ENCODE measurements at regions not wholly inside any gene's neighbourhood (a gene's known extent, or its start where the extent isn't known, plus 50 kb on each side); places are given as distances from the start of the nearest gene placed in this dataset.
"Not testable (repeated sequence)": the region's sequence is repeated elsewhere in the genome, so short reads cannot be mapped to it uniquely, and the experiment has no call there.

- FAIRE-seq, result no peak
Observed at GRCh38 chr7:3138997-3139396, 95.3 kb upstream of the CARD11 start.

GRCh38 chr7:3140834-3141233 lies 97.2 kb upstream of the CARD11 start:
- FAIRE-seq, result no peak

DNA sequence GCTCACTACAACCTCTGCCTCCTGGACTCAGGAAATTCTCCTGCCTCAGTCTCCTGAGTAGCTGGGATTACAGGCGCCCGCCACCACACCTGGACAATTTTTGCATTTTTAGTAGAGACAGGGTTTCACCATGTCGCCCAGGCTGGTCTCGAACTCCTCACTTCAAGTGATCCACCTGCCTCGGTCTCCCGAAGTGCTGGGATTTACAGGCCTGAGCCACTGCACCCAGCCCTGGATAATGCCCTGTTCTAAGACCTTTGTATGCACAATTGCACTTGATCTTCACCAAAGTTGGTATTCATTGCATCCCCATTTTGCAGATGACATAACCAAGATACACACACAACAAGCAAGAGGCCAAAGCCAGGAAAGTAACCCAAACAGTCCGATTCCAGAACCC lies 97.7 kb upstream of the CARD11 start:
- FAIRE-seq, result no peak

GRCh38 chr7:3143869-3144775 lies 100.5 kb upstream of the CARD11 start:
- FAIRE-seq, result no peak

DNA sequence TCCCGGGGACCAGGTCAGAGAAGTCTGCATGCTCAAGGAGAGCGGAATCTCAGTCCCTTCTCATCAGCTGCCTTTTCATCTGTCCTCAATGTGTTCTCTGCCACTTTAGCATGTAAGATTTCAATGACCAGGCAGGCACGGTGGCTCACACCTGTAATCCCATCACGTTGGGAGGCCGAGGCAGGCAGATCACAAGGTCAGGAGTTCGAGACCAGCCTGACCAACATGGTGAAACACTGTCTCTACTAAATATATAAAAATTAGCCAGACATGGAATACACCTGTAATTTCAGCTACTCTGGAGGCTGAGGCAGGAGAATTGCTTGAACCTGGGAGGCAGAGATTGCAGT lies 101.1 kb upstream of the CARD11 start:
- FAIRE-seq, result not testable (repeated sequence)

GRCh38 chr7:3146571-3147226 lies 103.0 kb upstream of the CARD11 start:
- FAIRE-seq, result no peak

GRCh38 chr7:3148471-3148870 lies 104.8 kb upstream of the CARD11 start:
- not testable (repeated sequence) for FAIRE-seq

- FAIRE-seq, result no peak
Observed at GRCh38 chr7:3149231-3149995, 105.7 kb upstream of the CARD11 start.

- no peak for FAIRE-seq
Observed at GRCh38 chr7:3150027-3150426, 106.4 kb upstream of the CARD11 start.

DNA sequence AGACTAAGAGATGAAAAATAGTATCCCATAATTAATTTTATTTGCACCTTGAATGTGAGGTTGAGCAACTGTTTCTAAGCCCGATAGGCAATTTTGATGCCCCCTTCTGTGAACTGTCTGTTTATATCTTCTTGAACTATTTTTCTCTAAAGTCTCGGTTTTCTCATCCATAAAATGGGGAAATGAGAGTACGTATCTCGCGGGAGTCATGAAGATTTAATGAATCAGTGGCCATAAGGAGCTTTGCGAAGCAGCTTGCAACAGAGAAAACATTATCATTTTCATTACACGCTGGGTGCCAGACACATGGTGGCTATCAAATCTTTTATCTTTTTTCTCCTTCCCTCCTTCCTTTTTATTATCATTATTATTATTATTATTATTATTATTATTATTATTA lies 108.1 kb upstream of the CARD11 start:
- FAIRE-seq, result no peak

- no peak for FAIRE-seq
Observed at GRCh38 chr7:3152714-3153113, 109.0 kb upstream of the CARD11 start.

- FAIRE-seq, result no peak
Observed at GRCh38 chr7:3153118-3153517, 109.5 kb upstream of the CARD11 start.

DNA sequence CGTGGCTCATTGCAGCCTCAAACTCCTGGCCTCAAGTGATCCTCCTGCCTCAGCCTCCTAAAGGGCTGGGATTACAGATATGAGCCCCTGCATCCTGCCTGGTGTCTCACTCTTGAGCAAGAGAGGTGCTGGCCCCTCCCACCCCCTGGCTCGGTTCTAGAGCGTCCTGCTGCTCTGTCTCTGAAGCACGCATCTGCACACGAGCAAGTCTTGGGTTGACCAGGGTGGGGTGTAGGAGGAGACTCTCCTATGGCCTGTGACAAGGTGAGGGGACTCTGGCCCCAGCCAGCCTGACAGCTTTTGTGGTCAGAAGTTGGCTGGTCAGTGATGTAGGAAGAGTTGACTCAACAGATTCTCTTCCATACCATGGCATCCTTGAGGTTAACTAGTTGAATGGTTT lies 110.7 kb upstream of the CARD11 start:
- FAIRE-seq, result no peak

DNA sequence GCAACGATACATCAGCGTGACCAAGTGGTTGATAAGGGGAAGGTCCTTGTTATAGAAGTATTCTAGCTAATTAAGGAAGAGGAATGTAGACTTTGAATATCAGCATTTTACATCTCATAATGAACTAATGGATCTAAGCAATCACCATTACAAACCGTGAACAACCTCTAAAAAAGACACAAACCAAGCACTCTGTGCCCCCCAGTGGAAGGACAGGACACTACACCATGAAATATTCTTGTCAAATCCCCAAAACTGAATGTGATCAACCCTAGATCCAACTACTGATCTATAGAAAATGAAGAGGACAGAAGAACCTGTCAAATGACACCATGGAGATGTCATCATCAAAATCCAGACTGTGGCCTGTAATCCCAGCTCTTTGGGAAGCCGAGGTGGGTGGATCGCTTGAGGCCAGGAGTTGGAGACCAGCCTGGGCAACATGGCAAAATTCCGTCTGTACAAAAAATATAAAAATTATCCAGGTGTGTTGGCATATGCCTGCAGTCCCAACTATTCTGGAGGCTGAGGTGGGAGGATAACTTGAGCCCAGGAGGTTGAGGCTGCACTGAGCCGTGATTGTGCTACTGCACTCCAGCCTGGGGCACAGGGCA lies 111.3 kb upstream of the CARD11 start:
- FAIRE-seq, result no peak

GRCh38 chr7:3156508-3156907 lies 112.8 kb upstream of the CARD11 start:
- no peak for FAIRE-seq

- no peak for FAIRE-seq
Observed at GRCh38 chr7:3157566-3158287, 114.1 kb upstream of the CARD11 start.

- FAIRE-seq, result no peak
Observed at GRCh38 chr7:3158341-3158760, 114.7 kb upstream of the CARD11 start.

DNA sequence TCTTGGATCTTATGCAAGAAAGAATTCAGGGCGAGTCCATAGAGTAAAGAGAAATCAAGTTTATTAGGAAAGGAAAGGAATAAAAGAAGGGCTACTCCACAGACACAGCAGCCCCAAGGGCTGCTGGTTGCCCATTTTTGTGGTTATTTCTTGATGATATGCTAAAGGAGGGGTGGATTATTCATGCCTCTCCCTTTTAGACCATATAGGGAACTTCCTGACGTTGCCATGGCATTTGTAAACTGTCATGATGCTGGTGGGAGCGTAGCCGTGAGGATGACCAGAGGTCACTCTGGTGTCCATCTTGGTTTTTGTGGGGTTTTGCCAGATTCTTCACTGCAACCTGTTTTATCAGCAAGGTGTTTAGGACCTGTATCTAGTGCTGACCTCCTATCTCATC lies 115.4 kb upstream of the CARD11 start:
- no peak for FAIRE-seq

DNA sequence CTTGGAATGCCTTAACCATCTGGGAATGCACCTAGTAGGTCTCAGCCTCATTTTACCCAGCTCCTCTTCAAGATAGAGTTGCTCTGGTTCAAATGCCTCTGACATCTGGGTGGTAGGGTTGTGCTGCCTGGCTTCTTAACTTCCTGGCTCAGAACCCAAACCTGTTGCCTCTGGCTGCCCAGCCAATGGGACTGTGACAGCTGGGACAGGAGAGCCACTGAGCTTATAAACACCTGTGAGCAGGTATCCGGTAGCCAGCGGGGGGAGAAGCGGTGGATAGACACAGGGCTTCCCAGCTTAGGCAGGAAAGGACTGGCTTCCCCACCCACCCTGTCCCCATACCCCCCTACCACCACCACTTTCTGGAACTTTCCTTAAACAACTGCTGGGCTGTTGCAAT lies 115.8 kb upstream of the CARD11 start:
- FAIRE-seq, result no peak

DNA sequence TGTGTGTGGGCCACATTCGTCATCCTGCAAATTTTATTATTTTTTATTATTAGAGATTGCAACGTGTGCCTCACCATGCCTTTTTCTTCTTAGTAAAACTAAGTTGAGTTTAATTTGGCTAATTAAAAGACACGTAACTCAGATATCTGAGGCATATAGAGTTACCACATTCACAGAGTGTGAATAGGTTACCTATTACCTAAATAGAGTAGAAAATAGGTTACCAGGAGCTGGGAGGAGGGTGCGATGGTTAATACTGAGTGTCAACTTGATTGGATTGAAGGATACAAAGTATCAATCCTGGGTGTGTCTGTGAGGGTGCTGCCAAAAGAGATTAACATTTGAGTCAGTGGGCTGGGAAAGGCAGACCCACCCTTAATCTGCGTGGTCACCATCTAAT lies 116.3 kb upstream of the CARD11 start:
- not testable (repeated sequence) for FAIRE-seq

DNA sequence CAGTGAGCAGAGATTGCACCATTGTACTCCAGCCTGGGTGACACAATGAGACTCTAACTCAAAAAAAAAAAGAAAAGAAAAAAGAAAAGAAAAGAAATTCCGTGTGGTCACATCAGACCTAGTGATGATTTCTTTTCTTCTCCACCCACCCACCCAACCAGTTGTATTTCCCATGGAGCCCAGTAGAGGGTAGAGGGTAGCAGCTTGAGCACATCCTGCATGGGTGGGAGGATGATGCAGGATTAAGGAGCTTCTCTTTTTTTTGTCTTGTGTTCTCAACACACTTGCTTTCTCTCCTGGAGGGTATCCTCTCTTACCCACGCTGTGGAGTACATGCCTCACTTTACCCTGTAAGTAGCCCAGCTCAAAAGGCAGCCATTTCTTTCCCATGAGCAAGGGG lies 118.6 kb upstream of the CARD11 start:
- no peak for FAIRE-seq

DNA sequence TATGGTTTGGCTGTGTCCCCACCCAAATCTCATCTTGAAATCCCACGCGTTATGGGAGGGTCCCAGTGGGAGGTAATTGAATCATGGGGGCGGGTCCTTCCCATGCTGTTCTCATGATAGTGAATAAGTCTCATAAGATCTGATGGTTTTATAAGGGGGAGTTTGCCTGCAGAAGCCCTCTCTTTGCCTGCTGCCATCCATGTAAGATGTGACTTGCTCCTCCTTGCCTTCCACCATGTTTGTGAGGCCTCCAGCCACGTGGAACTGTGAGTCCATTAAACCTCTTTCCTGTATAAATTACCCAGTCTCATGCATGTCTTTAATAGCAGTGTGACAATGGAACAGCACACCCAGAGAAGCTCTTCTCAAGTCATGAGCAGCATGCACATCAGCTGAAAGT lies 119.1 kb upstream of the CARD11 start:
- FAIRE-seq, result not testable (repeated sequence)

- FAIRE-seq, result peak; percentile 75
Observed at GRCh38 chr7:3164380-3164792, 120.7 kb upstream of the CARD11 start.

Data from islet of Langerhans (tissue), 1 donor.